Activated CD4-positive, alpha-beta T cell treated with anti-CD3 and anti-CD28 coated beads for 36 hours (primary cell): ENCODE measurements at regions not wholly inside any gene's neighbourhood (a gene's known extent, or its start where the extent isn't known, plus 50 kb on each side); places are given as distances from the start of the nearest gene placed in this dataset.

Experiments
- ATAC-seq: fragments of 200-7000 bp; cut with Tn5 transposase; one replicate; pipeline ENCODE4 v1.10.0; 2021; ENCODE audit warnings: mild to moderate bottlenecking, moderate library complexity
- CTCF ChIA-PET: fragments of 350-600 bp; sonication (Branson Sonifier 250); formaldehyde crosslinking; loops from one replicate; lab custom pipeline; 2021; ENCODE audit warnings: antibody characterized with exemption; lab: Charles Lee
- POLR2A ChIA-PET: fragments of 350-600 bp; sonication (Branson Sonifier 250); formaldehyde crosslinking; loops from one replicate; lab custom pipeline; 2021; ENCODE audit warnings: antibody characterized with exemption, inconsistent platforms; lab: Charles Lee
- DNase-seq: peaks from one replicate; pipeline ENCODE4 v3.0.0-alpha.2; 2020
- H3K27ac Mint-ChIP-seq: one replicate; pipeline ENCODE4 v1.8.0; 2021; ENCODE audit warnings: mixed read lengths
- H3K27me3 Mint-ChIP-seq: one replicate; pipeline ENCODE4 v1.8.0; 2021; ENCODE audit warnings: mixed read lengths
- H3K36me3 Mint-ChIP-seq: one replicate; pipeline ENCODE4 v1.8.0; 2021; ENCODE audit warnings: low read depth, mixed read lengths
- H3K4me1 Mint-ChIP-seq: one replicate; pipeline ENCODE4 v1.8.0; 2021; ENCODE audit warnings: mixed read lengths
- H3K4me3 Mint-ChIP-seq: one replicate; pipeline ENCODE4 v1.8.0; 2021; ENCODE audit warnings: mild to moderate bottlenecking, moderate library complexity, mixed read lengths
- H3K9me3 Mint-ChIP-seq: one replicate; pipeline ENCODE4 v1.8.0; 2021; ENCODE audit warnings: low read depth, mixed read lengths
- intact Hi-C, 2 experiments: fragments of 100-400 bp; cut with DNase I in 1 of 2; cut with micrococcal nuclease in 1 of 2; formaldehyde crosslinking; loops; one replicate each; pipeline versions ENCODE4 v1.14.2 to v1.15.1; 2022 to 2024; cut with DNase I, micrococcal nuclease

DNA sequence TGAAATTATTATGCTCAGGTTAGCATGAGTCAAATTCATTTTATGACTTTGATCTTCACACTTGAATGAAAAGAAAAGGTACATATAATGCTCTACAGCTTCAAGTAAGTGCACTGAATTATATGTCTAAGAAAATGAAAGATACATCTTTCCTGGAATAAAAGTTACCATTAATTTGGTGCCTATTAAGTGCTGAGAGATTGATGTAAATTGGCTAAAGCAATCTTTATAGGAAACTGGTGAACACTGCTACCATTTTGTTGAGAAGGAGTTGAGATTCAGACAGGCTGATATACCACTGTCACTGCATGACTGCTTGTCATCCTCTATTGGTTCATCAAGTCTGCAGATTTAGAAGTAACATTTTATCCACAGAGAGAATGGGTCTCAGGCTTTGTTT lies 416.8 kb upstream of the SPRY2 start:
- Mint-ChIP-seq H3K36me3 (no peaks in the 10 kb centered on the region), H3K27ac (no peak overlapping the region), H3K27me3 (no peaks in the 10 kb centered on the region), H3K9me3 (peaks cover 2% of the 10 kb centered on the region), H3K4me1 (no peaks in the 10 kb centered on the region), H3K4me3 (no peak overlapping the region)
- intact Hi-C loops = no loop called here
- ATAC-seq = no peak
- ChIA-PET CTCF (interaction anchor here (0.7 kb wide), 1 partner anchor 8 kb away, joined by 4 read pairs; no protein-coding TSS in a partner anchor), POLR2A (no interaction called here)
- DNase-seq = no peak

DNA sequence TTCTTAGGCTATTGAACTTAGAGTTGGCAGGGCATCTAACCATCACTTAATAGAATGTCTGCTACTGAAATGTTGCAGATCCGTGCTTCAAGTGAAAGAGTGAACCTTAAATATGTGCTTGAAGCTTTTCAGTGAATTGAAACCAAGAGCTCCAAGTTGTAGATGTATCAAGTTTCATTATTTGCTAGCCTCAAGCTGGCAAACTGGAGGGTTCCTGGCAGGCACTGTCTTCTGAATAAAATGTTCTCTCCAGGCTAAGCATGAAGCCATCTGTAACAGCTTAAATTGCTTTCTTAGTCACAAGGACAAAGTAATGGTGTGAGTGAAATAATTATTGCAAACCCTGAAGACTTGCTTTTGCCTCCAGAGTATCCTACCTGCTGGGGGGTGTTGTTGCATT lies 415.0 kb upstream of the SPRY2 start:
- ATAC-seq = no peak
- H3K4me3 Mint-ChIP-seq = no peak overlapping the region
- ChIA-PET CTCF (no interaction called here), POLR2A (no interaction called here)
- no peak for DNase-seq
- no peaks in the 10 kb centered on the region for H3K27me3 Mint-ChIP-seq
- H3K9me3 Mint-ChIP-seq = peaks cover 9% of the 10 kb centered on the region
- no peaks in the 10 kb centered on the region for H3K4me1 Mint-ChIP-seq
- no peak overlapping the region for H3K27ac Mint-ChIP-seq
- no peaks in the 10 kb centered on the region for H3K36me3 Mint-ChIP-seq
- intact Hi-C loops = no loop called here

DNA sequence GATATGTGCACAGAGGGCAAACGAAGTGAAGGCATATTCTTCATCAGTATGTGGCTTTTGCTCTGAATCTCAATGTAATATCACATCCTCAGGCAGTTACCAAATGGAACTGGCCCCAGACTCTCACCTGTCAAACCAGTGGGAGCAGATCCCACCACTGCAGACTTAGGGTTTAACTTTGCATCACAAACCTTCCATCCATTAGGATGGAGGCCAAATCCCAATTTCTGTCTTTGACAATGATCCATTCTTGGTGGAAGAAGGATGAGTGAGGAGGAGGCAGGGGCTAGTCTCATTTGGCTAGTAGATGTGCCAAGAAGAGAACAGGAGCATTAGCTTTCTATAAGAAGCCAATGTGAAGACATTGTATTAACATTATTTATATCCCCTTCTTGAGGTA lies 413.5 kb upstream of the SPRY2 start:
- ChIA-PET CTCF (no interaction called here), POLR2A (no interaction called here)
- ATAC-seq (no peak), DNase-seq (no peak)
- Mint-ChIP-seq H3K27ac (no peak overlapping the region), H3K4me3 (no peak overlapping the region), H3K27me3 (no peaks in the 10 kb centered on the region), H3K36me3 (no peaks in the 10 kb centered on the region), H3K4me1 (no peaks in the 10 kb centered on the region), H3K9me3 (peaks cover 9% of the 10 kb centered on the region)
- intact Hi-C loops = no loop called here

DNA sequence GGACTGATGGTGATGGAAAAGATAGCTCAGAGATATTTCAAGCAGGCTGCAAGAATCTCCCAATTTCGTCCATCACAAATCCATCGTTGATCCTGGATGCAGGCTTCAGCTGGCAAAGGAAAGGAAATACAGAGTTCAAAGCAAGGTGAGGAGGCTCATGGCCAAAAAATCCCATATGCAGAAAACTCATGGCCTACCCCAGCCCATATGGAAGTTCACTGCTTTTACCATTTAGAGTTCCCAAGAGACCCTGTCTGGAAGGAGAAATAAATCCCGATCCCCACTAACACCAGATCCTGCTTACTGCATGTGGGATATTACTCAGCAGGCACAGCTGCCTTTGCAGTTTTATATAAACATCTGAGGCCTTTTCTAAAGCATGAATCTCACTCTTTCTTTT lies 412.9 kb upstream of the SPRY2 start:
- Mint-ChIP-seq H3K27ac (no peak overlapping the region), H3K4me1 (no peaks in the 10 kb centered on the region), H3K36me3 (no peaks in the 10 kb centered on the region), H3K27me3 (no peaks in the 10 kb centered on the region), H3K4me3 (no peak overlapping the region), H3K9me3 (peaks cover 7% of the 10 kb centered on the region)
- DNase-seq = no peak
- ChIA-PET CTCF (no interaction called here), POLR2A (interaction anchor here (0.5 kb wide), 1 partner anchor 277 kb away, joined by 5 read pairs; no protein-coding TSS in a partner anchor)
- no peak for ATAC-seq
- intact Hi-C loops = no loop called here

DNA sequence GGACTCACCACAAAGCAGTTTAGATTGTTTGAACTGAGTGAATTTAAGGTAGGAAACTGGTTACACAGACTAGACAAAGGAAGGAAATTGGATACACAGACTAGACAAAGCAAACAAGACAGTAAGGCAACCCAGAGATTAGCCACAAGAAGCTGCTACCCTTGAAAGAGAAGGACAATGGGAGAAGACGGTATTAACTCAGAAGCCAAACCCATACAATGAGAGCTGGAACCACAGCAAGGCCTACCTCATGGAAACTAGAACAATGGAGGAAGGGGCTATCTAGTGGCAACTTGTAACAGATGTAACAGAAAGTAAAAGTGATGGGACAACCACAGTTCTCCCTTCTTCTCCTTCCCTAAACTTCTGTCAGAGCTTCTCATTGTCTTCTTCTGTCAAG lies 410.9 kb upstream of the SPRY2 start:
- Mint-ChIP-seq H3K27ac (no peak overlapping the region), H3K9me3 (peaks cover 7% of the 10 kb centered on the region), H3K36me3 (no peaks in the 10 kb centered on the region), H3K4me3 (no peak overlapping the region), H3K4me1 (no peaks in the 10 kb centered on the region), H3K27me3 (no peaks in the 10 kb centered on the region)
- ChIA-PET CTCF (interaction anchor here (0.5 kb wide), 1 partner anchor 1019 kb away, joined by 3 read pairs; no protein-coding TSS in a partner anchor), POLR2A (no interaction called here)
- DNase-seq = no peak
- intact Hi-C loops = no loop called here
- ATAC-seq = no peak

DNA sequence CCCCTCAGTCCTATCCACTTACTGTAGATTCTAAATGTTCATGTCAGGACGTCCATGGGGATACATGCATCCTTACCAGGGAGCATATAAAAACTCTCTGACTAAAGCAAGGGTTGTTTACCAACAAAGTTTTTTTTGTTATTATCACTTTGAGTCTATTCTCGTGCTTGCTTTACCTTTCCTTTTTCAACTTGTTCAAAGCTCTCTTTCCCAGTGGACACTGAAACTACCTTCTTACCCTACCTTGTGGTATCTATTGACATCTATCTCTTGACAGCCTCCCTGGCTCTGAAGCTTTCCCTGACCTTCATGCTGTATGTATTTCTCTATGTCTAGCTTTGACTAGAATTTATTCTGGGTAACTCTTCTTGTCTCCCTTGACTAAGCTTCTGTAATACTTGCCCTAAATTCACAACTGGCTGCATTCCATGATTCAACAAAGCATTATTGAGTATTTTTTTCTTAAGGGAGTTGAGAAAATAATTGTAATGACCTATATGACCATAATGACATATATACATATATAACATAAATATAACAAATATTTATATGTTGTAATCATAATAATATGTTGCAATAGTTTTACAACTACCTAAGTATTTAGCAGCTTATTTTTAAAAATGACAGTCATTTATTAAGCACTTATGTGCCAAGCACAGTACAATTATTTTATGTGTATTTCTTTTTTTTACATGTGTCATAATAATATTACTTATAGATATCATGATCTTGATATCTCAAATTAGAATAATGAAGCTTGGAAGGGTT lies 403.4 kb upstream of the SPRY2 start:
- no peak overlapping the region for H3K27ac Mint-ChIP-seq
- H3K9me3 Mint-ChIP-seq = peaks cover 2% of the 10 kb centered on the region
- CTCF ChIA-PET = no interaction called here
- H3K4me1 Mint-ChIP-seq = no peaks in the 10 kb centered on the region
- no peaks in the 10 kb centered on the region for H3K36me3 Mint-ChIP-seq
- POLR2A ChIA-PET = no interaction called here
- intact Hi-C loops = no loop called here
- H3K27me3 Mint-ChIP-seq = no peaks in the 10 kb centered on the region
- H3K4me3 Mint-ChIP-seq = no peak overlapping the region
- ATAC-seq = no peak
- no peak for DNase-seq

DNA sequence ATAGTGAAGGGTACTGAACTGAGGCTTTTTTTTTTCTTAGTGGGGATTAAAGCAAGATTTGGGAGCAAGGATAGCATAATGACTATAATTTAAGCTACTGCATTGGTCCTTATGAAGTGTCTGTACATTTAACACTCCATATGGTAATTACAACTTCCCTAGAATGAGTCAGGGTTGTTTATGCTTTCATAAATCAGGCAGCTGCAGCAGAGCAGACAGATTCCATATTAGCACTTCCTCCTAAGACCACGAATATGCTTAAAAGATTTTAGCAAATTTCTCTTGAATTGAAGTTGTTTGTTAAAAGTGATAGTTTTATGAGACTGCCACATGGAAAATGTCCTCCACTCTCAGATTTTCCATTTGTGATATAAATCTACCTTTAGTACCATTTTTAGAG lies 401.1 kb upstream of the SPRY2 start:
- no peak overlapping the region for H3K4me3 Mint-ChIP-seq
- H3K27me3 Mint-ChIP-seq = no peaks in the 10 kb centered on the region
- POLR2A ChIA-PET = no interaction called here
- intact Hi-C loops = no loop called here
- peaks cover 14% of the 10 kb centered on the region for H3K9me3 Mint-ChIP-seq
- no peak overlapping the region for H3K27ac Mint-ChIP-seq
- H3K36me3 Mint-ChIP-seq = no peaks in the 10 kb centered on the region
- H3K4me1 Mint-ChIP-seq = no peaks in the 10 kb centered on the region
- no peak for ATAC-seq
- CTCF ChIA-PET = interaction anchor here (1.3 kb wide), 1 partner anchor 28 kb away, joined by 3 read pairs; no protein-coding TSS in a partner anchor
- DNase-seq = no peak

DNA sequence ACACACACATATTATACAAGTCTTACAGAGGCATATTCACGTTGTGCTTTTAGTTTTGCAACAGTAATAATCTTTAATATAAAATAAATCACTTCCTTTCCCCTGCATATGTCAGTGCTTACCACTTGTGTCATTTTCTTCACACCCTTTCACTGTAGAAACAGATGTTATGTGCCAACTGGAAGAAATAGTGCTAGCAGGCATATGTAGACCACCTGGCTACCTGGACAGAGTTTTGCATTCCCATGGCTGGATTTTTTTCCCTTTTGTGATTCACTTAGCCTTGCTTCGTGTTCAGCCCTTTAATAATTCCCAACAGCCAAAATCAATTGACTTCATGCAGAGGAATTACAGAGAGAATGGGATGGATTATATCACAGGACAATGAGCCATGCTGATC lies 399.1 kb upstream of the SPRY2 start:
- ATAC-seq = no peak
- CTCF ChIA-PET = no interaction called here
- POLR2A ChIA-PET = no interaction called here
- intact Hi-C loops = no loop called here
- Mint-ChIP-seq H3K9me3 (peaks cover 12% of the 10 kb centered on the region), H3K27ac (no peak overlapping the region), H3K4me1 (no peaks in the 10 kb centered on the region), H3K36me3 (no peaks in the 10 kb centered on the region), H3K4me3 (no peak overlapping the region), H3K27me3 (no peaks in the 10 kb centered on the region)
- no peak for DNase-seq

DNA sequence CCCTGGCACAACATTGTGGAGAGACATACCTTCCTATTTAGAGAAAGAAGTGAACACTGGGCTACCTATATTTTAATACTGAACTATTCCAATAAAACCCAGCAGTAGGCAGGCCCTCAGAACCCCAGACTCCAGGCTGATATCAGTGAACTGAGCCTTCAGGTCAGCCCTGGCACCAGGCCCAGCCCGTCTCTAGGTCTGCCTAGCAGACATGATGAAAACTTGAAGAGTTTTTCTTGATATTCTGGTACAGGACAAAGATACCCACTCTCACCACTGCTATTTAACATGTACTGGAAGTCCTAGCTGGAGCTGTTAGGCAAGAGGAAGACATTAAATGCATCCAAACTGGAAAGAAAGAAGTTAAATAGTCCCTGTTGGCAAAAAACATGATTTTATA lies 396.6 kb upstream of the SPRY2 start:
- POLR2A ChIA-PET = no interaction called here
- no peaks in the 10 kb centered on the region for H3K36me3 Mint-ChIP-seq
- intact Hi-C loops = no loop called here
- H3K27ac Mint-ChIP-seq = no peak overlapping the region
- no peak for ATAC-seq
- H3K27me3 Mint-ChIP-seq = no peaks in the 10 kb centered on the region
- CTCF ChIA-PET = no interaction called here
- no peak overlapping the region for H3K4me3 Mint-ChIP-seq
- DNase-seq = no peak
- H3K9me3 Mint-ChIP-seq = peaks cover 14% of the 10 kb centered on the region
- no peaks in the 10 kb centered on the region for H3K4me1 Mint-ChIP-seq

DNA sequence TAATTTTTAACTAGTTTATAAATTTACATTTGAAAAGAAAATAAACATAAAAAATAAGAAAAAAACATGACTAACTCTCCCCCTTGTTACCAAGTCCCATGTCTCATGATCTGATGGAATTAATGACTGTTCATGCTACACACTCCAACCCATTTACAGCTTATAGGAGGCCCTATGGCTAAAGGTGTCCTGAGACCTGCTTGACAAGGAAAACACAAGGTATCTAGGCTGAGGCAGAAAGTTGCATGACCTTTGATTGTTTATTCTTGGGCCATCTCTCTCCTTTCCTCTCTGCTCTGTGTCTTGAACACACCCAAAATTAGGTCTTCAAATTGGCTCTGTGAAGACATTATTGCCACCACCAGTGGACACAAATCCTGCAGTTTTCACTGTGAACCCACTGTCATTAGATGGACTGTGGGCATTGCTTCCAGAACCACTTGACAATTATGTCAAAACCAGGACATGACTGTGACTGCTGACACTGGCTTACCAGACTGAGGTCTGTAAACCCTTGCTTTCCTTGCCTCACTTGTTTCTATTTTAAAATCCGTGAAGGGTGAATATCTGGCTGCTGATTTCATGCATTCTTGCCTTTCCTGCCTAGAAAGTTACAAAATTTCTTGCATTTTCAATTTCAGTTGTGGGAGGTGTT lies 386.5 kb upstream of the SPRY2 start:
- no peaks in the 10 kb centered on the region for H3K4me1 Mint-ChIP-seq
- no peaks in the 10 kb centered on the region for H3K27me3 Mint-ChIP-seq
- peaks cover 9% of the 10 kb centered on the region for H3K9me3 Mint-ChIP-seq
- H3K4me3 Mint-ChIP-seq = no peak overlapping the region
- ChIA-PET POLR2A (no interaction called here), CTCF (no interaction called here)
- intact Hi-C loops = no loop called here
- ATAC-seq (no peak), DNase-seq (no peak)
- no peaks in the 10 kb centered on the region for H3K36me3 Mint-ChIP-seq
- no peak overlapping the region for H3K27ac Mint-ChIP-seq

DNA sequence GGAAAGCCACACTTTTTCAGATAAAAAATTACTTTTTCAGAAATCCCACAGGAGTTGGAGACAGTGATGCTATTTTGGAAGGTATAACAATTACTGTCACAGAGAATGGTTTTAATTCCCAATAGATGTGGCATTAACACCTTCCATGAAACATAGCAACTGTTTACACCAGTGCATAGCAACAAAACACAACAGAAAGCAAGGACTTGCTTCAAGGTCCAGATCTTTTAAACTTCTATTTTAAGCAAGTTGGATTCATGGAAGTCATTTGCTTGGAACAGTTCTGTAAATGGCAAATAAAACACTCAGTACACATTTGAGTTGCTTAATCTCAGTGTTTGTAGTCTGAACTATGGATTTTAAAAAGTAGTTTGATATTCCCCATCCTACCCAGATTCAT lies 385.9 kb upstream of the SPRY2 start:
- no peaks in the 10 kb centered on the region for H3K4me1 Mint-ChIP-seq

DNA sequence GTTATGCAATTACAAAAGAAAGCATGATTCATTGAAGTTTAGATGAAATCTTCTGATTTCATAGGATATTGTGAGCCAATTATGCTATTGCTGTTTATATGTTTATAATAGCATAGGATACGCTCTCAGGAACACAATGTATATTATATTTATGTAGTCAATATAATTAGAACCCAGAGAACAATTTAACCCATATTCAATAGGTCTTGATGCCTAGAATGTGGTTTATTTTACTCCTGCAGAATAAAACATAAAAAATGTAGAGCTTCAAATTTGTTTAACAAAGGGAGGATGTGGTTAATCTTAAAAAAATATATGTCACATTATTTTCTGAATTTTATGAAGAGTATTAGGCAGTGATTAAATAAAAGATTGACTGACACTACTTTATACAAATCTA lies 380.8 kb upstream of the SPRY2 start:
- intact Hi-C loops = no loop called here
- ATAC-seq (no peak), DNase-seq (no peak)
- Mint-ChIP-seq H3K36me3 (no peaks in the 10 kb centered on the region), H3K4me3 (no peak overlapping the region), H3K9me3 (no peaks in the 10 kb centered on the region), H3K4me1 (no peaks in the 10 kb centered on the region), H3K27ac (no peak overlapping the region), H3K27me3 (no peaks in the 10 kb centered on the region)
- ChIA-PET POLR2A (no interaction called here), CTCF (no interaction called here)

More for the DNA sequence above, 385.9 kb upstream of the SPRY2 start:
- POLR2A ChIA-PET = no interaction called here
- no peak for ATAC-seq
- Mint-ChIP-seq H3K36me3 (no peaks in the 10 kb centered on the region), H3K9me3 (peaks cover 9% of the 10 kb centered on the region), H3K4me3 (no peak overlapping the region), H3K27me3 (no peaks in the 10 kb centered on the region), H3K27ac (no peak overlapping the region)
- CTCF ChIA-PET = no interaction called here
- intact Hi-C loops = no loop called here
- no peak for DNase-seq
